ENCODE measurements at regions not wholly inside any gene's neighbourhood (a gene's known extent, or its start where the extent isn't known, plus 50 kb on each side); places are given as distances from the start of the nearest gene placed in this dataset.

GRCh38 chr20:11080010-11080409 is 406.2 kb upstream of the JAG1 start:
- Mint-ChIP-seq H3K4me3 (no peak overlapping the region), H3K4me1 (ENCODE audit: low read depth) (no peaks in the 10 kb centered on the region), H3K9me3 (no peaks in the 10 kb centered on the region), H3K27ac (no peak overlapping the region), H3K27me3 (no peaks in the 10 kb centered on the region), H3K36me3 (ENCODE audit: low read depth) (no peaks in the 10 kb centered on the region)
- intact Hi-C loops (cut with DNase I, micrococcal nuclease): no loop called here
- Histone ChIP-seq H3K9me3 (ENCODE audit: control insufficient read depth in 1 of 2, insufficient read depth in 1 of 2, low read length in 2 of 2) (peaks cover 0 to 3% of the 10 kb centered on the region in 2 experiments), H3K4me3 (ENCODE audit: low read length) (no peak overlapping the region), H3K4me1 (ENCODE audit: insufficient read depth, low read length) (no peaks in the 10 kb centered on the region), H3K36me3 (ENCODE audit: insufficient read depth, low read length) (no peaks in the 10 kb centered on the region), H3K27me3 (ENCODE audit: control insufficient read depth in 1 of 2, insufficient read depth in 2 of 2, low read length in 2 of 2) (no peaks in the 10 kb centered on the region), H3K27ac (ENCODE audit: low read depth in 1 of 2, low read length in 2 of 2) (no peak overlapping the region)
- ChIA-PET CTCF (no interaction called here), POLR2A (no interaction called here)
- ATAC-seq (ENCODE audit: poor library complexity) (no peak), DNase-seq (no peak)
- no peak for TF ChIP-seq CTCF (IDR thresholded peaks at IDR 0.05)

GRCh38 chr20:11080781-11081377 is 407.1 kb upstream of the JAG1 start:
- Histone ChIP-seq H3K4me3 (ENCODE audit: low read length) (no peak overlapping the region), H3K9me3 (ENCODE audit: control insufficient read depth in 1 of 2, insufficient read depth in 1 of 2, low read length in 2 of 2) (peaks cover 0 to 3% of the 10 kb centered on the region in 2 experiments), H3K36me3 (ENCODE audit: insufficient read depth, low read length) (no peaks in the 10 kb centered on the region), H3K4me1 (ENCODE audit: insufficient read depth, low read length) (no peaks in the 10 kb centered on the region), H3K27ac (ENCODE audit: low read depth in 1 of 2, low read length in 2 of 2) (no peak overlapping the region), H3K27me3 (ENCODE audit: control insufficient read depth in 1 of 2, insufficient read depth in 2 of 2, low read length in 2 of 2) (no peaks in the 10 kb centered on the region)
- ChIA-PET POLR2A (no interaction called here), CTCF (no interaction called here)
- H3K27me3 Mint-ChIP-seq: no peaks in the 10 kb centered on the region
- no peak for ATAC-seq (ENCODE audit: poor library complexity)
- no peak overlapping the region for H3K4me3 Mint-ChIP-seq
- TF ChIP-seq CTCF (IDR thresholded peaks at IDR 0.05): no peak
- no peak overlapping the region for H3K27ac Mint-ChIP-seq
- H3K9me3 Mint-ChIP-seq: peaks cover 2% of the 10 kb centered on the region
- intact Hi-C loops (cut with DNase I, micrococcal nuclease): no loop called here
- H3K36me3 Mint-ChIP-seq (ENCODE audit: low read depth): no peaks in the 10 kb centered on the region
- DNase-seq: no peak
- no peaks in the 10 kb centered on the region for H3K4me1 Mint-ChIP-seq (ENCODE audit: low read depth)

- ChIA-PET POLR2A (no interaction called here), CTCF (no interaction called here)
- ATAC-seq (ENCODE audit: poor library complexity) (no peak), DNase-seq (no peak)
- no peaks in the 10 kb centered on the region for H3K36me3 Mint-ChIP-seq (ENCODE audit: low read depth)
- H3K9me3 Mint-ChIP-seq: peaks cover 4% of the 10 kb centered on the region
- no peak overlapping the region for H3K4me3 Mint-ChIP-seq
- no peak overlapping the region for H3K27ac ChIP-seq (ENCODE audit: low read depth in 1 of 2, low read length in 2 of 2)
- no peaks in the 10 kb centered on the region for H3K27me3 Mint-ChIP-seq
- H3K4me1 Mint-ChIP-seq (ENCODE audit: low read depth): no peaks in the 10 kb centered on the region
- TF ChIP-seq CTCF (IDR thresholded peaks at IDR 0.05): no peak
- intact Hi-C loops (cut with DNase I, micrococcal nuclease): no loop called here
- H3K27ac Mint-ChIP-seq: no peak overlapping the region
- no peaks in the 10 kb centered on the region for H3K27me3 ChIP-seq (ENCODE audit: control insufficient read depth in 1 of 2, insufficient read depth in 2 of 2, low read length in 2 of 2)
- H3K9me3 ChIP-seq (ENCODE audit: control insufficient read depth in 1 of 2, insufficient read depth in 1 of 2, low read length in 2 of 2): peaks cover 0 to 3% of the 10 kb centered on the region in 2 experiments
- no peaks in the 10 kb centered on the region for H3K36me3 ChIP-seq (ENCODE audit: insufficient read depth, low read length)
- H3K4me3 ChIP-seq (ENCODE audit: low read length): no peak overlapping the region
- H3K4me1 ChIP-seq (ENCODE audit: insufficient read depth, low read length): no peaks in the 10 kb centered on the region
Observed at GRCh38 chr20:11083841-11084240, 410.0 kb upstream of the JAG1 start.

All from CD4-positive, alpha-beta T cell (primary cell).